Astrocyte of the spinal cord (primary cell): ENCODE measurements at regions not wholly inside any gene's neighbourhood (a gene's known extent, or its start where the extent isn't known, plus 50 kb on each side); places are given as distances from the start of the nearest gene placed in this dataset.
"Not testable (repeated sequence)": the region's sequence is repeated elsewhere in the genome, so short reads cannot be mapped to it uniquely, and the experiment has no call there.

ENCODE experiments used
- DNase-seq: peaks from one replicate; pipeline ENCODE4 v3.0.0; 2011; ENCODE audit warnings: low read depth, low spot score
- H3K4me3 ChIP-seq: 2 replicates; pipeline ENCODE4 v1.5.1; 2011; ENCODE audit warnings: low read depth, mild to moderate bottlenecking, low read length, moderate library complexity
- CTCF ChIP-seq: IDR thresholded peaks from 2 replicates; pipeline ENCODE4 v1.5.1; 2012; ENCODE audit warnings: low read depth, mild to moderate bottlenecking, low read length, inconsistent platforms
- in situ Hi-C: cut with HindIII; loops from 2 replicates; pipeline ENCODE4 v1.10.0; 2017; ENCODE audit warnings: low sequenced_read_pairs

GRCh38 chr7:112982441-112983063, 104.1 kb downstream of the GPR85 start:
- TF ChIP-seq CTCF, result no peak
- in situ Hi-C loops, result no loop called here
- DNase-seq, result no peak

GRCh38 chr7:112981966-112982365, 104.7 kb downstream of the GPR85 start:
- in situ Hi-C loops, result no loop called here
- DNase-seq, result no peak
- TF ChIP-seq CTCF, result no peak
- H3K4me3 ChIP-seq, result no peak overlapping the region

More at GRCh38 chr7:112982441-112983063, 104.1 kb downstream of the GPR85 start:
- H3K4me3 ChIP-seq, result no peak overlapping the region

GRCh38 chr7:112979055-112979454, 107.6 kb downstream of the GPR85 start:
- in situ Hi-C loops, result not testable (repeated sequence)

GRCh38 chr7:112977244-112977955, 109.2 kb downstream of the GPR85 start:
- H3K4me3 ChIP-seq, DNase-seq, in situ Hi-C loops: not testable (repeated sequence)

More at GRCh38 chr7:112979055-112979454, 107.6 kb downstream of the GPR85 start:
- H3K4me3 ChIP-seq, DNase-seq: not testable (repeated sequence)

GRCh38 chr7:112970771-112971170, 115.9 kb downstream of the GPR85 start:
- no peak for TF ChIP-seq CTCF
- no peak overlapping the region for H3K4me3 ChIP-seq
- no peak for DNase-seq
- in situ Hi-C loops, result no loop called here

- no peak overlapping the region for H3K4me3 ChIP-seq
- no peak for TF ChIP-seq CTCF
- no peak for DNase-seq
- in situ Hi-C loops, result no loop called here
Observed at GRCh38 chr7:112969946-112970345, 116.7 kb downstream of the GPR85 start.

- H3K4me3 ChIP-seq, result no peak overlapping the region
- TF ChIP-seq CTCF, result no peak
- in situ Hi-C loops, result no loop called here
- DNase-seq, result no peak
Observed at GRCh38 chr7:112965506-112965905, 121.1 kb downstream of the GPR85 start.
